ENCODE measurements at regions not wholly inside any gene's neighbourhood (a gene's known extent, or its start where the extent isn't known, plus 50 kb on each side); places are given as distances from the start of the nearest gene placed in this dataset.

- Histone ChIP-seq H3K9me3 (ENCODE audit: control insufficient read depth in 2 of 3, insufficient read depth in 1 of 3, low read length in 3 of 3) (no peaks in the 10 kb centered on the region), H3K27me3 (ENCODE audit: control insufficient read depth, insufficient read depth, low read length) (no peaks in the 10 kb centered on the region), H3K36me3 (ENCODE audit: control insufficient read depth in 2 of 3, insufficient read depth in 3 of 3, low read length in 3 of 3) (no peaks in the 10 kb centered on the region), H3K4me1 (ENCODE audit: control insufficient read depth in 2 of 3, insufficient read depth in 2 of 3, low read depth in 1 of 3, low read length in 3 of 3) (no peaks in the 10 kb centered on the region), H3K4me3 (ENCODE audit: low read length in 3 of 3) (no peak overlapping the region), H3K9ac (ENCODE audit: low read length in 3 of 3) (no peak overlapping the region), H3K27ac (ENCODE audit: low read depth in 2 of 2, low read length in 2 of 2) (no peak overlapping the region)
- TF ChIP-seq, protein P1, sequence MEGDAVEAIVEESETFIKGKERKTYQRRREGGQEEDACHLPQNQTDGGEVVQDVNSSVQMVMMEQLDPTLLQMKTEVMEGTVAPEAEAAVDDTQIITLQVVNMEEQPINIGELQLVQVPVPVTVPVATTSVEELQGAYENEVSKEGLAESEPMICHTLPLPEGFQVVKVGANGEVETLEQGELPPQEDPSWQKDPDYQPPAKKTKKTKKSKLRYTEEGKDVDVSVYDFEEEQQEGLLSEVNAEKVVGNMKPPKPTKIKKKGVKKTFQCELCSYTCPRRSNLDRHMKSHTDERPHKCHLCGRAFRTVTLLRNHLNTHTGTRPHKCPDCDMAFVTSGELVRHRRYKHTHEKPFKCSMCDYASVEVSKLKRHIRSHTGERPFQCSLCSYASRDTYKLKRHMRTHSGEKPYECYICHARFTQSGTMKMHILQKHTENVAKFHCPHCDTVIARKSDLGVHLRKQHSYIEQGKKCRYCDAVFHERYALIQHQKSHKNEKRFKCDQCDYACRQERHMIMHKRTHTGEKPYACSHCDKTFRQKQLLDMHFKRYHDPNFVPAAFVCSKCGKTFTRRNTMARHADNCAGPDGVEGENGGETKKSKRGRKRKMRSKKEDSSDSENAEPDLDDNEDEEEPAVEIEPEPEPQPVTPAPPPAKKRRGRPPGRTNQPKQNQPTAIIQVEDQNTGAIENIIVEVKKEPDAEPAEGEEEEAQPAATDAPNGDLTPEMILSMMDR (IDR thresholded peaks at IDR 0.05; ENCODE audit: borderline replicate concordance, extremely low read depth, insufficient read depth) = no peak
- intact Hi-C loops (cut with DNase I) = no loop called here
- DNase-seq (no peak), FAIRE-seq (no peak)
These were observed 67.1 kb upstream of the IPO9 start for GRCh38 chr1:201761871-201762270.

GRCh38 chr1:201762381-201762780, 66.6 kb upstream of the IPO9 start:
- DNase-seq (no peak), FAIRE-seq (no peak)
- intact Hi-C loops (cut with DNase I) = no loop called here

GRCh38 chr1:201763455-201764140, 65.4 kb upstream of the IPO9 start:
- Histone ChIP-seq H3K9ac (ENCODE audit: low read length in 3 of 3) (no peak overlapping the region), H3K36me3 (ENCODE audit: control insufficient read depth in 2 of 3, insufficient read depth in 3 of 3, low read length in 3 of 3) (no peaks in the 10 kb centered on the region), H3K4me3 (ENCODE audit: low read length in 3 of 3) (no peak overlapping the region), H3K27ac (ENCODE audit: low read depth in 2 of 2, low read length in 2 of 2) (no peak overlapping the region), H3K4me1 (ENCODE audit: control insufficient read depth in 2 of 3, insufficient read depth in 2 of 3, low read depth in 1 of 3, low read length in 3 of 3) (no peaks in the 10 kb centered on the region), H3K27me3 (ENCODE audit: control insufficient read depth, insufficient read depth, low read length) (no peaks in the 10 kb centered on the region), H3K9me3 (ENCODE audit: control insufficient read depth in 2 of 3, insufficient read depth in 1 of 3, low read length in 3 of 3) (no peaks in the 10 kb centered on the region)
- FAIRE-seq (no peak), DNase-seq (peak in 1 of 5 donors; percentile 34)
- intact Hi-C loops (cut with DNase I) = no loop called here
- TF ChIP-seq, protein P1 (IDR thresholded peaks at IDR 0.05; ENCODE audit: borderline replicate concordance, extremely low read depth, insufficient read depth) = no peak

More at GRCh38 chr1:201762381-201762780, 66.6 kb upstream of the IPO9 start:
- H3K4me3 ChIP-seq (ENCODE audit: low read length in 3 of 3) = no peak overlapping the region
- no peaks in the 10 kb centered on the region for H3K27me3 ChIP-seq (ENCODE audit: control insufficient read depth, insufficient read depth, low read length)
- TF ChIP-seq, protein P1 (IDR thresholded peaks at IDR 0.05; ENCODE audit: borderline replicate concordance, extremely low read depth, insufficient read depth) = no peak
- no peak overlapping the region for H3K9ac ChIP-seq (ENCODE audit: low read length in 3 of 3)
- no peaks in the 10 kb centered on the region for H3K9me3 ChIP-seq (ENCODE audit: control insufficient read depth in 2 of 3, insufficient read depth in 1 of 3, low read length in 3 of 3)
- no peak overlapping the region for H3K27ac ChIP-seq (ENCODE audit: low read depth in 2 of 2, low read length in 2 of 2)
- H3K36me3 ChIP-seq (ENCODE audit: control insufficient read depth in 2 of 3, insufficient read depth in 3 of 3, low read length in 3 of 3) = no peaks in the 10 kb centered on the region
- H3K4me1 ChIP-seq (ENCODE audit: control insufficient read depth in 2 of 3, insufficient read depth in 2 of 3, low read depth in 1 of 3, low read length in 3 of 3) = no peaks in the 10 kb centered on the region

DNA sequence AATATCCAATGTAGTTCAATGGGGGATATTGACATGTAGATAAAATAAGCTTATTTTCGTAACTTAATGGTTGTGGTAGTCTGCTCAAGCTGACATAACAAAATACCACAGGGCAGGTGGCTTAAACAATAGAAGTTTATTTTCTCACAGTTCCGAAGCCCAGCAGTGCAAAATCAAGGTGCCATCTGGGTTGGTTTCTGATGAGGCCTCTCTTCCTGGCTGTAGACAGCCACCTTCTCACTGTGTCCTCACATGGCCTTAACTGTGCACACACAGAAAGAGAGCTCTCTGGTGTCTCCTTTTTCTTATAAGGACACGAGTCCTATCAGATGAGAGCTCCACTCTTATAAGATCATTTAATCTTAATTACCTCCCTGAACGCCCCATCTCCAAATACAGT, 64.8 kb upstream of the IPO9 start:
- intact Hi-C loops (cut with DNase I) = no loop called here
- H3K27ac ChIP-seq (ENCODE audit: low read depth in 2 of 2, low read length in 2 of 2) = no peak overlapping the region
- H3K4me3 ChIP-seq (ENCODE audit: low read length in 3 of 3) = no peak overlapping the region
- TF ChIP-seq, protein P1 (IDR thresholded peaks at IDR 0.05; ENCODE audit: borderline replicate concordance, extremely low read depth, insufficient read depth) = no peak
- no peak overlapping the region for H3K9ac ChIP-seq (ENCODE audit: low read length in 3 of 3)
- H3K9me3 ChIP-seq (ENCODE audit: control insufficient read depth in 2 of 3, insufficient read depth in 1 of 3, low read length in 3 of 3) = no peaks in the 10 kb centered on the region
- no peak for DNase-seq
- no peak for FAIRE-seq
- no peaks in the 10 kb centered on the region for H3K27me3 ChIP-seq (ENCODE audit: control insufficient read depth, insufficient read depth, low read length)
- H3K36me3 ChIP-seq (ENCODE audit: control insufficient read depth in 2 of 3, insufficient read depth in 3 of 3, low read length in 3 of 3) = no peaks in the 10 kb centered on the region
- no peaks in the 10 kb centered on the region for H3K4me1 ChIP-seq (ENCODE audit: control insufficient read depth in 2 of 3, insufficient read depth in 2 of 3, low read depth in 1 of 3, low read length in 3 of 3)
